ENCODE measurements at regions not wholly inside any gene's neighbourhood (a gene's known extent, or its start where the extent isn't known, plus 50 kb on each side); places are given as distances from the start of the nearest gene placed in this dataset.

- no peak for TF ChIP-seq CTCF (conservative IDR thresholded peaks at IDR 0.05)
- no peak overlapping the region for H3K4me3 Mint-ChIP-seq
- no peaks in the 10 kb centered on the region for H3K4me1 Mint-ChIP-seq
- no peaks in the 10 kb centered on the region for H3K27me3 Mint-ChIP-seq (ENCODE audit: low read depth)
- H3K9me3 Mint-ChIP-seq = peaks cover 6% of the 10 kb centered on the region
- H3K36me3 Mint-ChIP-seq (ENCODE audit: low read depth) = no peaks in the 10 kb centered on the region
- H3K27ac Mint-ChIP-seq (ENCODE audit: unreplicated experiment) = no peak overlapping the region
- DNase-seq (ENCODE audit: low read depth, low spot score) = no peak
These were observed 230.8 kb downstream of the TMEM182 start for GRCh38 chr2:102992607-102993006.

- Mint-ChIP-seq H3K27ac (ENCODE audit: unreplicated experiment) (no peak overlapping the region), H3K27me3 (ENCODE audit: low read depth) (no peaks in the 10 kb centered on the region), H3K4me1 (peaks cover 5% of the 10 kb centered on the region), H3K36me3 (ENCODE audit: low read depth) (no peaks in the 10 kb centered on the region), H3K9me3 (peaks cover 11% of the 10 kb centered on the region), H3K4me3 (no peak overlapping the region)
- TF ChIP-seq CTCF (conservative IDR thresholded peaks at IDR 0.05) = no peak
- no peak for DNase-seq (ENCODE audit: low read depth, low spot score)
These were observed 238.1 kb downstream of the TMEM182 start for GRCh38 chr2:102999958-103000357.

- H3K36me3 Mint-ChIP-seq (ENCODE audit: low read depth) = no peaks in the 10 kb centered on the region
- no peak overlapping the region for H3K4me3 Mint-ChIP-seq
- H3K27me3 Mint-ChIP-seq (ENCODE audit: low read depth) = no peaks in the 10 kb centered on the region
- DNase-seq (ENCODE audit: low read depth, low spot score) = no peak
- TF ChIP-seq CTCF (conservative IDR thresholded peaks at IDR 0.05) = no peak
- no peak overlapping the region for H3K27ac Mint-ChIP-seq (ENCODE audit: unreplicated experiment)
- peaks cover 8% of the 10 kb centered on the region for H3K9me3 Mint-ChIP-seq
- H3K4me1 Mint-ChIP-seq = peaks cover 5% of the 10 kb centered on the region
These were observed 241.1 kb downstream of the TMEM182 start for GRCh38 chr2:103002954-103003353.

GRCh38 chr2:103003750-103004260, 242.0 kb downstream of the TMEM182 start:
- no peak for TF ChIP-seq CTCF (conservative IDR thresholded peaks at IDR 0.05)
- Mint-ChIP-seq H3K9me3 (peaks cover 8% of the 10 kb centered on the region), H3K36me3 (ENCODE audit: low read depth) (no peaks in the 10 kb centered on the region), H3K4me3 (no peak overlapping the region), H3K4me1 (peaks cover 5% of the 10 kb centered on the region), H3K27me3 (ENCODE audit: low read depth) (no peaks in the 10 kb centered on the region), H3K27ac (ENCODE audit: unreplicated experiment) (no peak overlapping the region)
- DNase-seq (ENCODE audit: low read depth, low spot score) = no peak

GRCh38 chr2:103004426-103004942, 242.7 kb downstream of the TMEM182 start:
- no peaks in the 10 kb centered on the region for H3K36me3 Mint-ChIP-seq (ENCODE audit: low read depth)
- H3K4me3 Mint-ChIP-seq = no peak overlapping the region
- no peak for DNase-seq (ENCODE audit: low read depth, low spot score)
- TF ChIP-seq CTCF (conservative IDR thresholded peaks at IDR 0.05) = no peak
- no peak overlapping the region for H3K27ac Mint-ChIP-seq (ENCODE audit: unreplicated experiment)
- peaks cover 5% of the 10 kb centered on the region for H3K4me1 Mint-ChIP-seq
- H3K9me3 Mint-ChIP-seq = peaks cover 8% of the 10 kb centered on the region
- no peaks in the 10 kb centered on the region for H3K27me3 Mint-ChIP-seq (ENCODE audit: low read depth)

Measured in neural crest cell (in vitro differentiated cells).